ENCODE measurements at regions not wholly inside any gene's neighbourhood (a gene's known extent, or its start where the extent isn't known, plus 50 kb on each side); places are given as distances from the start of the nearest gene placed in this dataset.

DNA sequence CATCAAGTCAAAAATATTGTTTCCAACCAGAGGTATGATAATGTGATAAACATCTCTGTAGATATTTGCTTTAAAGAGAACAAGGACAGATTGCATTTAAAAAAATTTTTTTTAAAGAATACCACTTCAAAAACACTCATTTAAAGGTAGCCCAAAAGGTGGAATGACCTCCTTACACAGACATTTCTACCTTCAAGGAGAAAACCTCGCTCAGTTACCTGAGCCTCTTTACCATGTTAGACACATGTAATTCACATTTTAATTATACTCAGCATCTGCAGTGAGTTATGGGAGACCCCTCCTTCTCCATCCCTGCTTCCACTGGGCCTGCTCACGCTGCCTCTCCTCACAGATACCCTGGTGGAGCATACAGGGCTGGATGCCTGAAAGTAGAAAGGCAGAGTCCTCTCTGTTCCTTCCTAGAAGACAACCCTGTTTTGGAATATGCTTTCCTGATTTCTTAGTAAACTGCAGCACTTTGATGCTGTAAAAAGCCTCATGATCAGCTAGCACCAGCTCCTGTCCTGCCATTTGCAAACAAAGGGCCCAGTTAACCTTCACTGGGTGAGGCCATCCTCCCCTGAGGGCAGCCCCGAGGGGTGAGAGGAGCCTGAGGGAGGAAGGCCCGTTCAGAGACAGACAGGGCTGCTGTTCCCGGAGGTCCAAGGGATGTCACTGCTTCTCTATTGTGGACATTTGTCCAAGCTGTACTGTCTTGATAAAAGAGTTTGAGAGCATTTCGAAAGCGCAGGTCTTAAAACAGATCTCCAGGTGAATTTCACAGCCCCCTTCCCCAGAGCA is 117.8 kb downstream of the IRS2 start:
- H3K9me3 ChIP-seq (replicated peaks; ENCODE audit: control insufficient read depth, insufficient read depth, low read length) = no peaks in the 10 kb centered on the region
- ChIA-PET SMC1A (ENCODE audit: uncharacterized antibody, unreplicated experiment) (interaction anchor here (0.7 kb wide), 1 partner anchor 124 kb away, joined by 3 read pairs; no protein-coding TSS in a partner anchor), RAD21 (ENCODE audit: unreplicated experiment) (no interaction called here), CTCF (no interaction called here), POLR2A (interaction anchor here (0.6 to 0.7 kb wide), 2 partner anchors 24 to 314 kb away, joined by 4 read pairs; no protein-coding TSS in a partner anchor)
- H3K79me2 ChIP-seq (ENCODE audit: control insufficient read depth, insufficient read depth, low read length) = no peaks in the 10 kb centered on the region
- no peak overlapping the region for H3K9ac ChIP-seq (ENCODE audit: control insufficient read depth, insufficient read depth, low read length)
- no peaks in the 10 kb centered on the region for H3K36me3 ChIP-seq (ENCODE audit: control insufficient read depth in 2 of 2, insufficient read depth in 2 of 2, low read length in 1 of 2)
- H2AFZ ChIP-seq (ENCODE audit: control insufficient read depth, low read depth, low read length) = no peak overlapping the region
- FAIRE-seq (no peak), DNase-seq (ENCODE audit: low read depth, low spot score) (no peak), ATAC-seq (no peak)
- H3K4me3 ChIP-seq = no peak overlapping the region
- BruUV-seq (replicated peaks) = no TSS peak
- H3K27ac ChIP-seq (ENCODE audit: control insufficient read depth, insufficient read depth) = no peak overlapping the region
- in situ Hi-C loops (cut with MboI) (no loop called here), intact Hi-C loops (cut with micrococcal nuclease; ENCODE audit: unreplicated experiment) (no loop called here)
- H3K4me2 ChIP-seq (ENCODE audit: control insufficient read depth, insufficient read depth) = no peak overlapping the region
- 29% methylated on average over 7 of the region's 7 CpGs for WGBS (ENCODE audit: insufficient coverage, insufficient replicate concordance, low lambda C conversion rate, missing lambda C conversion rate)
- H4K20me1 ChIP-seq (ENCODE audit: control insufficient read depth, insufficient read depth) = no peaks in the 10 kb centered on the region
- TF ChIP-seq IRF5 (IDR thresholded peaks at IDR 0.05; ENCODE audit: borderline replicate concordance) (no peak), KAT2A (conservative IDR thresholded peaks at IDR 0.05; ENCODE audit: control insufficient read depth, low read depth, low read length) (no peak), CHD4 (IDR thresholded peaks at IDR 0.05) (no peak), EP300 (IDR thresholded peaks at IDR 0.05; ENCODE audit: borderline replicate concordance in 1 of 2, control insufficient read depth in 1 of 2, low read depth in 2 of 2, low read length in 2 of 2) (no peak), EGR1 (IDR thresholded peaks at IDR 0.05; ENCODE audit: borderline replicate concordance in 1 of 2, low read depth in 2 of 2, low read length in 2 of 2) (no peak), SMC3 (IDR thresholded peaks at IDR 0.05; ENCODE audit: borderline replicate concordance, low read length) (no peak)
- H3K4me1 ChIP-seq (ENCODE audit: control insufficient read depth, insufficient read depth, low read length) = no peaks in the 10 kb centered on the region
- H3K27me3 ChIP-seq (replicated peaks in 1 of 2; ENCODE audit: control insufficient read depth in 2 of 2, insufficient read depth in 2 of 2, low read length in 1 of 2) = no peaks in the 10 kb centered on the region

Measured in GM12878 (cell line).